ENCODE measurements at regions not wholly inside any gene's neighbourhood (a gene's known extent, or its start where the extent isn't known, plus 50 kb on each side); places are given as distances from the start of the nearest gene placed in this dataset.

- H3K4me3 ChIP-seq (ENCODE audit: low read depth, low read length): no peak overlapping the region
- H3K27me3 ChIP-seq (ENCODE audit: control insufficient read depth, insufficient read depth, low read length): no peaks in the 10 kb centered on the region
- no peak overlapping the region for H3K9ac ChIP-seq (ENCODE audit: low read depth, low read length)
- H3K9me3 ChIP-seq (ENCODE audit: control insufficient read depth, insufficient read depth, low read length): no peaks in the 10 kb centered on the region
- no peaks in the 10 kb centered on the region for H3K4me1 ChIP-seq (ENCODE audit: control insufficient read depth, insufficient read depth, low read length)
- no peaks in the 10 kb centered on the region for H3K36me3 ChIP-seq (ENCODE audit: control insufficient read depth, insufficient read depth, low read length)
Observed at GRCh38 chr15:61759639-61760038, 300.6 kb downstream of the VPS13C start.

GRCh38 chr15:61756071-61756820 is 304.0 kb downstream of the VPS13C start:
- Histone ChIP-seq H3K27me3 (ENCODE audit: control insufficient read depth, insufficient read depth, low read length) (no peaks in the 10 kb centered on the region), H3K9ac (ENCODE audit: low read depth, low read length) (no peak overlapping the region), H3K9me3 (ENCODE audit: control insufficient read depth, insufficient read depth, low read length) (no peaks in the 10 kb centered on the region), H3K4me3 (ENCODE audit: low read depth, low read length) (no peak overlapping the region), H3K4me1 (ENCODE audit: control insufficient read depth, insufficient read depth, low read length) (no peaks in the 10 kb centered on the region), H3K36me3 (ENCODE audit: control insufficient read depth, insufficient read depth, low read length) (no peaks in the 10 kb centered on the region)

- H3K36me3 ChIP-seq (ENCODE audit: control insufficient read depth, insufficient read depth, low read length): no peaks in the 10 kb centered on the region
- H3K27me3 ChIP-seq (ENCODE audit: control insufficient read depth, insufficient read depth, low read length): no peaks in the 10 kb centered on the region
- no peak overlapping the region for H3K9ac ChIP-seq (ENCODE audit: low read depth, low read length)
- H3K4me1 ChIP-seq (ENCODE audit: control insufficient read depth, insufficient read depth, low read length): no peaks in the 10 kb centered on the region
- H3K9me3 ChIP-seq (ENCODE audit: control insufficient read depth, insufficient read depth, low read length): no peaks in the 10 kb centered on the region
- no peak overlapping the region for H3K4me3 ChIP-seq (ENCODE audit: low read depth, low read length)
Observed at GRCh38 chr15:61755467-61755866, 304.8 kb downstream of the VPS13C start.

- H3K4me3 ChIP-seq (ENCODE audit: low read depth, low read length): no peak overlapping the region
- H3K9ac ChIP-seq (ENCODE audit: low read depth, low read length): no peak overlapping the region
- no peaks in the 10 kb centered on the region for H3K36me3 ChIP-seq (ENCODE audit: control insufficient read depth, insufficient read depth, low read length)
- no peaks in the 10 kb centered on the region for H3K9me3 ChIP-seq (ENCODE audit: control insufficient read depth, insufficient read depth, low read length)
- H3K4me1 ChIP-seq (ENCODE audit: control insufficient read depth, insufficient read depth, low read length): no peaks in the 10 kb centered on the region
- H3K27me3 ChIP-seq (ENCODE audit: control insufficient read depth, insufficient read depth, low read length): no peaks in the 10 kb centered on the region
Observed at GRCh38 chr15:61753018-61753710, 307.1 kb downstream of the VPS13C start.

GRCh38 chr15:61752001-61752400 is 308.2 kb downstream of the VPS13C start:
- Histone ChIP-seq H3K9ac (ENCODE audit: low read depth, low read length) (no peak overlapping the region), H3K4me1 (ENCODE audit: control insufficient read depth, insufficient read depth, low read length) (no peaks in the 10 kb centered on the region), H3K27me3 (ENCODE audit: control insufficient read depth, insufficient read depth, low read length) (no peaks in the 10 kb centered on the region), H3K36me3 (ENCODE audit: control insufficient read depth, insufficient read depth, low read length) (no peaks in the 10 kb centered on the region), H3K4me3 (ENCODE audit: low read depth, low read length) (no peak overlapping the region), H3K9me3 (ENCODE audit: control insufficient read depth, insufficient read depth, low read length) (no peaks in the 10 kb centered on the region)

- Histone ChIP-seq H3K9me3 (ENCODE audit: control insufficient read depth, insufficient read depth, low read length) (no peaks in the 10 kb centered on the region), H3K9ac (ENCODE audit: low read depth, low read length) (no peak overlapping the region), H3K27me3 (ENCODE audit: control insufficient read depth, insufficient read depth, low read length) (no peaks in the 10 kb centered on the region), H3K4me3 (ENCODE audit: low read depth, low read length) (no peak overlapping the region), H3K36me3 (ENCODE audit: control insufficient read depth, insufficient read depth, low read length) (no peaks in the 10 kb centered on the region), H3K4me1 (ENCODE audit: control insufficient read depth, insufficient read depth, low read length) (no peaks in the 10 kb centered on the region)
Observed at GRCh38 chr15:61750271-61751084, 309.8 kb downstream of the VPS13C start.

GRCh38 chr15:61749169-61749568 is 311.1 kb downstream of the VPS13C start:
- Histone ChIP-seq H3K27me3 (ENCODE audit: control insufficient read depth, insufficient read depth, low read length) (no peaks in the 10 kb centered on the region), H3K36me3 (ENCODE audit: control insufficient read depth, insufficient read depth, low read length) (no peaks in the 10 kb centered on the region), H3K9me3 (ENCODE audit: control insufficient read depth, insufficient read depth, low read length) (no peaks in the 10 kb centered on the region), H3K4me1 (ENCODE audit: control insufficient read depth, insufficient read depth, low read length) (no peaks in the 10 kb centered on the region), H3K4me3 (ENCODE audit: low read depth, low read length) (no peak overlapping the region), H3K9ac (ENCODE audit: low read depth, low read length) (no peak overlapping the region)

GRCh38 chr15:61748529-61748928 is 311.7 kb downstream of the VPS13C start:
- H3K4me1 ChIP-seq (ENCODE audit: control insufficient read depth, insufficient read depth, low read length): no peaks in the 10 kb centered on the region
- no peak overlapping the region for H3K4me3 ChIP-seq (ENCODE audit: low read depth, low read length)
- H3K9ac ChIP-seq (ENCODE audit: low read depth, low read length): no peak overlapping the region
- no peaks in the 10 kb centered on the region for H3K27me3 ChIP-seq (ENCODE audit: control insufficient read depth, insufficient read depth, low read length)
- no peaks in the 10 kb centered on the region for H3K36me3 ChIP-seq (ENCODE audit: control insufficient read depth, insufficient read depth, low read length)
- H3K9me3 ChIP-seq (ENCODE audit: control insufficient read depth, insufficient read depth, low read length): no peaks in the 10 kb centered on the region

GRCh38 chr15:61746589-61746988 is 313.7 kb downstream of the VPS13C start:
- Histone ChIP-seq H3K9ac (ENCODE audit: low read depth, low read length) (no peak overlapping the region), H3K27me3 (ENCODE audit: control insufficient read depth, insufficient read depth, low read length) (no peaks in the 10 kb centered on the region)

GRCh38 chr15:61743345-61743909 is 316.8 kb downstream of the VPS13C start:
- H3K9ac ChIP-seq (ENCODE audit: low read depth, low read length): no peak overlapping the region
- H3K27me3 ChIP-seq (ENCODE audit: control insufficient read depth, insufficient read depth, low read length): no peaks in the 10 kb centered on the region
- H3K36me3 ChIP-seq (ENCODE audit: control insufficient read depth, insufficient read depth, low read length): no peaks in the 10 kb centered on the region
- no peaks in the 10 kb centered on the region for H3K4me1 ChIP-seq (ENCODE audit: control insufficient read depth, insufficient read depth, low read length)
- no peaks in the 10 kb centered on the region for H3K9me3 ChIP-seq (ENCODE audit: control insufficient read depth, insufficient read depth, low read length)
- H3K4me3 ChIP-seq (ENCODE audit: low read depth, low read length): no peak overlapping the region

More at GRCh38 chr15:61746589-61746988, 313.7 kb downstream of the VPS13C start:
- Histone ChIP-seq H3K4me1 (ENCODE audit: control insufficient read depth, insufficient read depth, low read length) (no peaks in the 10 kb centered on the region), H3K36me3 (ENCODE audit: control insufficient read depth, insufficient read depth, low read length) (no peaks in the 10 kb centered on the region), H3K4me3 (ENCODE audit: low read depth, low read length) (no peak overlapping the region), H3K9me3 (ENCODE audit: control insufficient read depth, insufficient read depth, low read length) (no peaks in the 10 kb centered on the region)

- Histone ChIP-seq H3K4me1 (ENCODE audit: control insufficient read depth, insufficient read depth, low read length) (no peaks in the 10 kb centered on the region), H3K4me3 (ENCODE audit: low read depth, low read length) (no peak overlapping the region), H3K9ac (ENCODE audit: low read depth, low read length) (no peak overlapping the region)
Observed at GRCh38 chr15:61742591-61742990, 317.7 kb downstream of the VPS13C start.

More at GRCh38 chr15:61742591-61742990, 317.7 kb downstream of the VPS13C start:
- Histone ChIP-seq H3K27me3 (ENCODE audit: control insufficient read depth, insufficient read depth, low read length) (no peaks in the 10 kb centered on the region), H3K36me3 (ENCODE audit: control insufficient read depth, insufficient read depth, low read length) (no peaks in the 10 kb centered on the region), H3K9me3 (ENCODE audit: control insufficient read depth, insufficient read depth, low read length) (no peaks in the 10 kb centered on the region)
